GM21528 (cell line): ENCODE measurements at regions not wholly inside any gene's neighbourhood (a gene's known extent, or its start where the extent isn't known, plus 50 kb on each side); places are given as distances from the start of the nearest gene placed in this dataset.

Experiments
- ATAC-seq: cut with Tn5 transposase; IDR thresholded peaks from one replicate; pipeline ENCODE4 v1.9.1; 2021; ENCODE audit warnings: mild to moderate bottlenecking, moderate library complexity; ENCODE audit not compliant: unreplicated experiment, low FRiP score

DNA sequence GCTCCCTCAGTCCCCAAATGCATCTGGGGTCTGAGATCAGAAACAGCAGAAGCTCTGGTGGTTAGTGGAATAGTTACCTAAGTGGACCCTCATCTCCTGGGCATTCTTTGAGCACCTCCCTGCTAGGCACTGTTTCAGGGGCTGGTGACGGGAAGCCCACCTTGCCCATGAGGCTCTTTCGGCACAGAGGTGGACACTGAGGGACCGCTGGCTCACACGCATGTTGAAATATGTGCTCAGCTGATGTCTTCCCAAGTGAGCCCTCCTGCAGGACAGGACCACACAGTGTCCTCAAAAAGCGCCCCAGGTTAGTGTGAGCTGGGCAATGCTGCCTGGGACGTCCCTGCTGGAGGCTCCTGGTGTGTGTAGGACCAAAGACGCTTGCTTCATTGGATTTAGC, 1379.9 kb downstream of the TBC1D22A start:
- ATAC-seq, result no peak

DNA sequence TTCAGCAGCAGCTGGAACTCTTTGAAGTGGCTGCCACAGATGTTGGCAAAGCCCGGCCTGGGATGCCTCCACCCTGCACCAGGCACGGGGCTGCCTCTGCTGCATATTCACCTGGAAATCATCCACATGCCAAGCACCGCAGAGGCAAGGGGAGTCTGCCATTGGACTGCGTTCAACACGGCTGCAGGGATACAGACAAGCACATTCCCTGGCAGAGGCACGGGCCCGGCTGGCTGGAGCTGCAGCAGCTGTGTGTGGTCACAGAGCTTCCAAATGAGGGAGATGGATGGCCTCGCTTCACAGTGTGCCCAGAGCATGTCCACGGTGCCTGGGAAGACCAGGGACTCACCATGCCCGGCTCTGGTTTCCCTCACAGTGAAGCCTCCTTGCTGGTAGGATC, 1378.9 kb downstream of the TBC1D22A start:
- no peak for ATAC-seq

DNA sequence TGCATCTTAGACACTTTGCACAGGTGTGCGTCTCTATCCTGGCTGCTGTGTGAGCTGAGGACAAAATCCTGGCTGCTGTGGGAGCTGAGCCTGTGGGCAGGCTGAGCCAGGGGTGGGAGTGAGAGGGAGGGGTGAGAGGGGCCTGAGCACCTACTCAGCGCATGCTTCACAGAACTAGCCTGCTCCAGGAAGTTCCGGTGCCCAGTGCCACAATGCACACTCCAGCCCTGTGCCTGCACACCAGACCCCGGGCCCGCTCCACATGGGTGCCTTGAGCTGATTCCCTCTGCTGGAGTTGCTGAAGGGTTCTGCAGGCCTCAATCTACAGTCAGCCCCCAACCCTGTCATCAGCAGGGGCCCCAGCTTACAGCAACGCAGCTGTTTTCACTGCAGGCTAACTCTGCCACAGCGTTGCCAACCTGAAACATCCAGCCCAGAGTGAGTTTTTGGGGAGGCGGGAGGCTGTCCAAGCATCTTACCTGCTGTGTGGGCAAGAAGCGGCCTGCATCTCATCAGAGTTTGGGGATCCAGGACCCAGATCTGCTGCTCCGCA, 1377.9 kb downstream of the TBC1D22A start:
- no peak for ATAC-seq

DNA sequence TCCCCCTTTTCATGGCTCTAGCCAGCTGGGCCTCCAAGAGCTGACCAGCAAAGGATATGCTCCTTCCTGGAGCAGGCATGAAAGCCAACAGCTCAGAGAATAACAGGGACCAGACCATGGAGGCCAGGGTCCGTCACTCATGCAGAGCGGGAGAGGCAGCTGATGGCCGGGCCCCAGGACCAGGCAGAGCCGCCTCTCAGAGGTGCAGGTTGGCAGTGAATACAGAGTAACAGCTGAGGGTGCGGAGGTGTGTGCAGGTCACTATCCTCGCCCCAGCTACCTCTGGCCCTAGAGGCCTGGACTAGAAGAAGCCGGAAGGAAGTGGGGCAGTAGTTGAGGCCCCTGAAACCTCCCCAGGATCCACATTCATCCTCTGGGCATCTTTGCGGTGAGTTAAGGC, 1377.3 kb downstream of the TBC1D22A start:
- no peak for ATAC-seq

DNA sequence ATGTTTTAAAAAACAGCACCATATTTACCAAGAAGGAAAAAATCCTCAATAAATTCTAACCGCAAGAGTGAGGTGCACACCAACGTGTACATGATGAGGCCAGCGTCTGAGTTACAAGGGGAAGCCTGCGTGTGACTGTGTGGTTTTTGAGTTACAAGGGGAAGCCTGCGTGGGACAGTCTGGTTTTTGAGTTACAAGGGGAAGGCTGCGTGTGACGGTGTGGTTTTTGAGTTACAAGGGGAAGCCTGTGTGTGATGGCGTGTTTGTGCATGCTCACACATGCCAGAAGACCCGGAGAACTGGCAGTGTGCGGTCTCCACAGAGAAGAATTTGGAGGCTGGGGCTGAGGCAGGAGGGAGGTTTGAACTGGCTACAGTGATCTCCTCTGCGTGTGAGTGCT, 1376.4 kb downstream of the TBC1D22A start:
- no peak for ATAC-seq

DNA sequence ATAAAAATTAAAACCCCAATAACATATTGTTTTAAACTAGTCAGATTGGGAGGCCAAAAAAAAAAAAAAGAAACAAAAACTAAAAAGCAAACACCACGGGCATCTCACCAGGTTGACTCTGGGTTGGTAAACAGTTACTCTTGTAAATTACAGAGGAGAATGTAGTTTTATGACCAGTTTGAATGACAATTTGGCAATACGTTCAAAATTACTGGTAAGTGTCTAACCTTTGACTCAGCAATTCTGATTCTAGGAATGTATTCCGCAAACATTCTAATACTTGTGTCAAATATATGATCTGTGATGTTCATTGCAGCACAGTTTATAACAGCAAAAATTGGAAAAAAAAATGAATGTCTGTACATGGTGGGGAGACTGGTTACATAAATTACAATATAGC, 1376.0 kb downstream of the TBC1D22A start:
- no peak for ATAC-seq

DNA sequence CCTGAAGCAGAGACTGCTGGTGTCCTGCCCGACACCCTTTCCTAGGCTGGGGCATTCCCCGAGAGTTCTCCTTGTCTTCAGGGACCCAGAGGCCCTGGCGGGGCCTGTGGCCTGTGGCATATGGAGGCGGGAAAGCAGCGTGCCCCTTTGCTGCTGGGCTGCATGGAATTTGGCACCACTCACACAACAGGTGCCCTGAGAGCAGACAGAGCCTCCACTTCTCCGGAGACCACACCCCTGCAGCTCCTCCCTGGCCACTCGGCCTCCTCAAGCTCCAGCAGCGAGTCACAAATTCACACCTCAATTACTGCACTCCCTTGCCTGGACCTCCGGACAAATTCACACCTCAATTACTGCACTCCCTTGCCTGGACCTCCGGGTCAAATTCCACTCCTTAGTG, 1375.2 kb downstream of the TBC1D22A start:
- no peak for ATAC-seq

DNA sequence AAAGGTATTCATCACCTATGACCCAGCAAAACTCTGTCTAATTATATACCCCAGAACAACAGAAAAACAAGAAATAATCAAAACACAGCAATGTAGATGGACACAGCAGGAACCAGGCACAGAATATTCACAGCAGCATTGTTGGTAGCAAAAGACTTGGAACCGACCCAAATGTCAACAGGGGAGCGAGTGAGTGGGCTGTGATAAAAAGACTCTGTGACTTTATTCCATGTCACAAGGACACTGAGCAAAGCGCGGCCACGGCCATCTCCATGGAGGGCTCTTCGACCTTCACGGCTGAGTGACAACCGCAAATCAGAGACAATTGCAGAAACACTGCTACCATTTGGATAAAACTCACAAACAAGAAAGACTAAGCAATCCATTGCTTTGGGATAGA, 1373.1 kb downstream of the TBC1D22A start:
- no peak for ATAC-seq

DNA sequence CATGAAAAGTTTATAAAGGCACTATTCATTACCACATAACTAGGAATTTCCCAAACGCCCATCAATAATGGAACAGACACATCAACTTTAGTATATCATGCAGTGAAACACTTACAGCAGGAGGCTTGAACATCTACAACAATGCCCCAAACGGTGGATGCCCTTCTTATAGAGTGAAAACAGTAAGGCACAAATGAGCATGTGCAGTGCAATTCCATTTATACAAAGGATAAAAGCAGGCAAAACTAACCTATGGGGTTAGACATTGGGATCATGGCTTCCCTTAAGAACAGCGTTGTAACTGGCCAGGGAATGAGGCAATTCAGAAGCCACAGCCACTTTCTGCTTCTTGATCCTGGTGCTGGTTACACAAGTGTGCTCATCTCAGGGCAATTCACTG, 1363.0 kb downstream of the TBC1D22A start:
- ATAC-seq, result no peak

DNA sequence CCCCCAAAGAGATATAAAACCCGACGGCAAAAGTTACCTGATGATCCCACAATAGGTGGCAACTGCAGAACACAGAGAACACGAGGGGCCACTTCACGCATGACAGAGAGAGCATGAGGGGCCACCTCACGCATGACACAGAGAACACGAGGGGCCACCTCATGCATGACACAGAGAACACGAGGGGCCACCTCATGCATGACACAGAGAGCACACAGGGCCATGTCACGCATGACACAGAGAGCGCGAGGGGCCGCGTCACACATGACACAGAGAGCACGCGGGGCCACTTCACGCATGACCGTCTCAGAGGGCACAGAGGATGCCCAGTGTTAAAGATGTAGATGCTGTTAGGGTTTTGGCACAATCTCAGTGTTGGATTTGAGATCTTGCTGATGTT, 1359.5 kb downstream of the TBC1D22A start:
- ATAC-seq, result no peak

DNA sequence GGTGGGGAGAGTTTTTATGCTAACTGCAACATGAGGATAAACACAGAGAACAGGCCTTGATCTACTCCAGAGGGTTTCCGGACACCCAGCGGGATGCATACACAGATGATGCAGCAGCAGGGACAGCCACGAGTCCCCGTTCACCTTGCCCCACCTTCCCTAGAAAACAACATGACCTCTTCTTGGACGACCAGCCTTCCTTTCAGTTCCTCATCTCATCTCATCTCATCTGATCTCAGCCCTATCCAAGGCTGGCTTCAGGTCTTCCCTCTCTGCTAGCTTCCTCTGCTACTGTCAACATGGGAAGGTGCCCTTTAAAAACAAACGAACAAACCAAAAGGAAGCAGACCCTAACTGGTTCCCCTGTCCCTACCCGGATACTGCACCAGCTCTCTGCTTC, 1356.2 kb downstream of the TBC1D22A start:
- ATAC-seq, result no peak

DNA sequence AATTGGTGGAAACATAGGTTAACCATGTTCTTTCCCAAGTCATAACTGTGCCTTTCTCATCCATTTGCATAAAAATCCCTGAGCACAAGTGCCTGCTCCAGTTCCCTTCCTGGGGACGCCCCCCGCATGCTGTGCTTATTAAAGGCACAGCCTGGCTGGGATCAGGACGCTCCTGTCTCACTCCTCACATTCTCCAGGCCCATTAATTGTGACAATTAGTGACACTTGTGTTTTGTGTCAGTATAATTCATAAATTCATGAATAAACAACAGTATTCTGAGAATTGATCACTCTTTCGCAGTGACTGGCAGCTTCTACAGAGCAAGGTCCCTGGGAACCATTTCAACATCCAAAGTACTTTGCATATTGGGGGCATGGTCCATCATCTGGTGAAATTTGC, 1354.4 kb downstream of the TBC1D22A start:
- ATAC-seq, result no peak

DNA sequence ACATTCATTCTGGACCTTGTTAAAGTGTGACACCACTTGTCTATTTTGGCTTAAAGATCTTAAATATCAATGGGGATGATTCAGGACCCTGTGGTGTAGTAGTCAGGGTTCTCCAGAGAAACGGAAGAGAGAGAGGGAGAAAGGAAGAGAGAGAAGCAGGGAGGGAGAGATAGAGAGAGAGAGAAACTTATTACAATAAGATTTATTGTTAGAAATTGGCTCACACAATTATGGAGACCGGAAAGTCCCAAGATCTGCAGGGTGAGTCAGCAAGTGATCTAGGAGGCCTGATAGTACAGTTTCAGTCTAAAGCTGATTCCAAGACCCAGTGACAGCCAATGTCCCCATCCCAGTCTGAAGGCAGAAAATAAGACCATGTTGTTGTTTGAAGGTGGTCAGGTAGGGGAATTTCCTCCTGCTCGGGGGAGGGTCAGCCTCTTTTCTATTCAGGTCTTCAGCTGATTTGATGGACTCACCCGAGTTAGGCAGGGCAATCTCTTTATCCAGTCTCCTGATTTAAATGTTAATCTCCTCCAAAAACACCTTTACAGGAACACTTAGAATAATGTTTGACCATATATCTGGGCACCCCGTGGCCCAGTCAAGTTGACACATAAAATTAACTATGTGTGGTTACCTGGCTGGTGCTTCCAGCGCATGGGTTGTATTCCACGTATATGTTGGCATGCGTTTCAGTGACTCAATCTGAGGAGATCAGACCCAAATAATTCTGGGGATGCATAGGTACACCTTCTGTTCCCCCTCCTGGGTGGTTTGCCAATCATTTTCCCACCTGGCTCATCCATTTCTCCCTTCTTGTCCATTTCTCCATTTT, 1350.5 kb downstream of the TBC1D22A start:
- ATAC-seq, result no peak

DNA sequence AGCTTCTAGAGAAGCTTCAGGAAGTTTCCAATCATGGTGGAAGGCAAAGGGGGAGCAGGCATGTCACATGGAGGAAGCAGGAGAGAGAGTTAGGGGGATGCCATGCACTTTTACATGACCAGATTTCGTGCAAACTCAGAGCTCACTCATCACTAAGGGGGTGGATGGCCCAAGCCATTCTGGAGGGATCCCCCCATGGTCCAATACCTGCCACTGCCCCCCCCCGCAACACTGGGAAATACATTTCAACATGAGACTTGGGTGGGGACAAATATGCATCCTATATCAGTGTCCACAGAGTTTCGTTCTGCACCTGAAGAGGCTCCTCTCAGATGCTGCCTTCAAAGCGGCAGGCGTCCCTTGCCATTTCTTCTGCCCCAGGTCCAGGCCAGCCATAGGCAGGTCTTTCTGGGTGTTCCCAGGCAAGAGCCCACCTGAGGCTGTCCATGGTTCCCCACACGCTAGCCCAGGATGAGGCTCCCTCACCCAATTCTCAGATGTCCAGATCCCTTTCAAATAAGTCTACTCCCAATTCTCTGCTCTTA, 1344.3 kb downstream of the TBC1D22A start:
- ATAC-seq, result no peak

DNA sequence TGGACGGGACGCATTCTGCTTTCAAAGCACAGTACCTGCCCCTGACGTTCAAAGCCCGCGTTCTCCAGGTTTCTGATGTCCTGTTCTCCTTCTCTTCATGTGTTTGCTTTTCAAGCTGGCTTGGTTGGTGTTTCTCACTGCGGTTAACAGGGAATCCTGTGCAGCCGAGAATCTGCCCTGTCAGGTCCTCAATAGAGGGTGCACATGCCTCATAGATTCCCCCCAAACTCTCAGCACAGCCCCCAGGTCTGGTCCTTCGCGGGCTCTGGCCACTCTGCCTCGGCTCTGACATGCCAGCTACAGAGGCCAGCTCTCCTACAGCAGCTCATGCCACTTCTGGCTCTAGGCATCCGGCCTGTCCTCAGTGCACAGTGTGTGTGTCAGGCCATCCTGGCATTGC, 1343.8 kb downstream of the TBC1D22A start:
- no peak for ATAC-seq

DNA sequence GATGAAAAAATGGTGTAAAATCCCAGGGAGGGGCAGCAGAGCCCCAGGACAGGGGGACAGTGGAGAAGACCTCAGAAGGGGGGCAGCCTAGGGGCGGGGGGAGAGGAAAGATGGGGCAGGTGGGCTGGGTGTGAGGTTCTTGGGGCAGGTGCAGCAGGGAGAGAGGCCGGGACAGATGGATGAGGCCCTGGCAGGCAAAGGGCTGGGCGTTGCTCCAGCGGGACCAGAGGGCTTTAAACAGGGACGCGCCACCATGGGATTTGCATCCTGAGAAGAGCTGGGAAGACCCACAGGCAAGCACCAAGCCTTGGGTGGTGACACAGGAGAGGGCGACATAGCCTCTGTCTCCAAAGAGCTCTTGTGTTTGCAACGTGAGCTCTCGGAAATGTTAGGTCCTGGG, 1342.8 kb downstream of the TBC1D22A start:
- no peak for ATAC-seq

DNA sequence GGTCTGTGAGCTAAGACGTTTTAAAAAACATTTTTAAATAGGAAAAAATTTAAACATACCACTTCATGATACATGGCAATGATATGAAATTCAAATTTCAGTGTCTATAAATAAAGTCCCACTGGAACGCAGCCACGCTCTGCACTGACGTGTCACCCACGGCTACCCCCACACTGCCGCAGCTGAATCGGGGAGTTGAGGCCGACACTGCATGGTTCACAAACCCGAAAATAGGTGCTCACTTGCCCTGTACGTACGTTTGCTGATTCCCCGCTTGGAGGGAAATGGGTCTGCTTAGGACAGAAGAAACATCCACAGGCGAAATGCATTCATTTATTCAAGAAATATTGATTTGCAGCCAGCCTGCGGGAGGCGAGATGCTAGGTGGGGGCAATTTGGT, 1342.3 kb downstream of the TBC1D22A start:
- no peak for ATAC-seq

DNA sequence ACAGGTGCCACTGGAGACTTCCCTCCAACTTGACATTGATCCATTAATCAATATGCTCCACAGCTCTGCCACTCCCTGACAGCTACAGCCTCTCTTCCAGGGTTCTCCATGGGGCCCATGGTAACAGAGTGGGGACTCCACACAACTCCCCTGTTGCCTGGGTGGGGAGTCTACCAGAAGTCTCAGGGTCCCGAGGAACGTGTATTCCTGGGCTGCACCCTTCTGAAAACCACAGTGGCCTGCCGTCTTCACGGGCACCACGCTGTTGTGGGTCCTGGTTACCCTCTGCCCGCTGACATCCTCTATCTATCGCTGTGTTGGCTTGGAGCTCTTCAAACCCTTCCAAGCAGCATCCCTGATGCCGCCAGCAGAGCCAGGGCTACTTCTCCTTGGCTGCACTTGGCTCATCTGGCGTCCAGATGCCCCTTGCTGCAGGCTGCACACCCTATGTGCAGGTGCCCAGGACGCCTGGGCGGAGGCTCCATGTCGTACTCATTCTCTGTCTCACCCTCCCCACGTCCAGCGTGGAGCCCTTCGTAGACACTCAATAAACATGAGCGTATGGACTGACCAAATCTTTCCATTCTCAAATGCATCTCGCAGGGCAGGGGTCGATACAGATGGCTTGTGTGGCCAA, 1341.8 kb downstream of the TBC1D22A start:
- no peak for ATAC-seq

DNA sequence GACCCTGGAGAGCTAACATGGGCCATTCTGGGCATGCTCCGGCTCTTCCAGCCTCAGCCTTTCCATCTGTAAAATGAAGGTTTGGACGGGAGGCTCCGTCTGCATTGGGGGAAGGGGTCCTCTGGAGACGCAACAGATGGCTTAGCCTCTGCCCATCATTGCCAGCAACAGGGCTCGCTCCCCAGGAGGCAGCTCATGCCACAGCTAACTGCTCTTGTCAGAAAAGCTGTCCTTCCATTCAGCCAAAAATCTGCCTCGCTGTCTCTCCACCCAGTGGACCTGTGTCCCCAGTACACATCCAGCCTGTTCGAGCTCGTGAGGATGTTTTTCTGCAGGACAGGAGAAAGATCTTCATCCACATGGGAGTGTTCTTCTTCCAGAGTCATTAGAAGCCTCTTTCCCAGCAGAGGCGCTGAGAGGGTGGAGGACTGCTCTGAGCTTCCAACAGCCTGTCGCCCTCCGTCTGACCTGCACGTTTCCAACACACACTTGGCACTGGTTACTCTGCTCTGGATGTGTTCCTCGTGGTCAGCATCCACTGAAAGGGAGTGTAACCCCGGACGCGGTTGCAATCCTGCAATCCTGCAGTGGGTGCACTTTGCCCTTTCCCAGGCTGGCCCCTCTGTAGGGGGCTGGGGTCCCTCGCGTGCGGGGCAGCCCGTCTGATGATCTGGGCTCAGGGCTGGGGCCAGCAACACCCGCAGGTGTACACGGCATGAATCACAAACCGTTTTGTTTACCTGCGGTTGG, 1340.9 kb downstream of the TBC1D22A start:
- ATAC-seq, result no peak

DNA sequence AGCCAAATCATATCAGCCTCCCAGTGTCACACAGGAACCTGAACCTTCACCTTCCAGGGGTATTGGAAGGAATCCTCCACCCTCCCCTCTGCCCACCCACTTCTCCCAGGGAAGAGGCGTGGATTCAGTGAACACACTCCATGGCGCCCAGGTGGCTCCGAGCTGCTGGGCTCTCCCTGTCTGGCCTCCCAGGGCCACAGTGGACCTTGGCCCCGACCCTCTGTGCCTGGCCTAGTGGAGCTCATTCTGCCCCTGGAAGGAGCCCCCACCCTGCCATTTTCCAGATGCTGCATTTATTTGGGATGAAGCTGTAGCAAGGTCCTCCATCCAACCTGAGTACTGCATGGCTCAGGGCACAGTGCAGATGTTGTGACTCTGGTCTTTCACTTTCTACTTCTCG, 1340.1 kb downstream of the TBC1D22A start:
- no peak for ATAC-seq

DNA sequence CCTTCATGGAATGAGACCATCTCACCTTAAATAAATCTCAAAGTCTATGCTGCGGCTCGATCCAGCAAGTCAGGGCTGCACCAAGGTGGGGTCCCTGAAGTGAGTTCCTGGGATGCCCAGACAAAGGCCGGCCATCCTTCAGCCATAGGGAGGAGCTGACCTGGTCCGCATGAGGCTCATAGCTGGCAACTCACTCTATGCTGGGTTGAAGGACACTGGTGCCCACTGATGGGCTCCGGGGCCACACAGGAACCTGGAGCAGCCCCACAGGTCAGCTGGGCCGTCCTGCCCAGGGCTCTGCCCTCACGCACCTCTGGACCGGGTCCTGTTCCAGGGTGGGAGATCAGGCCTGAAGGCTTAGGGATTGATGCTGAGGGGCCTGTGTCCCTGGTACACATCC, 1339.3 kb downstream of the TBC1D22A start:
- ATAC-seq, result no peak
